Nephron (organoid): ENCODE measurements at regions not wholly inside any gene's neighbourhood (a gene's known extent, or its start where the extent isn't known, plus 50 kb on each side); places are given as distances from the start of the nearest gene placed in this dataset.

Experiments
- H3K27ac Mint-ChIP-seq, 3 experiments: 2 replicates each; pipeline ENCODE4 v1.8.0; 2020; ENCODE audit warnings: mixed read lengths in 3 of 3, mild to moderate bottlenecking in 2 of 3, moderate library complexity in 1 of 3
- H3K27me3 Mint-ChIP-seq: 2 replicates; pipeline ENCODE4 v1.8.0; 2021; ENCODE audit warnings: low read depth, mild to moderate bottlenecking, moderate library complexity, mixed read lengths
- H3K36me3 Mint-ChIP-seq: 2 replicates; pipeline ENCODE4 v1.8.0; 2020; ENCODE audit warnings: low read depth, mixed read lengths
- H3K4me1 Mint-ChIP-seq: 2 replicates; pipeline ENCODE4 v1.8.0; 2020; ENCODE audit warnings: mixed read lengths
- H3K4me3 Mint-ChIP-seq, 3 experiments: 2 replicates each; pipeline ENCODE4 v1.8.0; 2020; ENCODE audit warnings: mild to moderate bottlenecking in 3 of 3, mixed read lengths in 3 of 3, moderate library complexity in 2 of 3
- H3K9me3 Mint-ChIP-seq: 2 replicates; pipeline ENCODE4 v1.8.0; 2020; ENCODE audit warnings: mixed read lengths
- TF ChIP-seq, protein P1 (sequence below), 3 experiments: fragments of 200-600 bp; sonication (generic); IDR thresholded peaks; one replicate each; pipeline ENCODE4 v1.5.0; 2021; ENCODE audit warnings: antibody characterized with exemption in 3 of 3; ENCODE audit not compliant: unreplicated experiment in 3 of 3

DNA sequence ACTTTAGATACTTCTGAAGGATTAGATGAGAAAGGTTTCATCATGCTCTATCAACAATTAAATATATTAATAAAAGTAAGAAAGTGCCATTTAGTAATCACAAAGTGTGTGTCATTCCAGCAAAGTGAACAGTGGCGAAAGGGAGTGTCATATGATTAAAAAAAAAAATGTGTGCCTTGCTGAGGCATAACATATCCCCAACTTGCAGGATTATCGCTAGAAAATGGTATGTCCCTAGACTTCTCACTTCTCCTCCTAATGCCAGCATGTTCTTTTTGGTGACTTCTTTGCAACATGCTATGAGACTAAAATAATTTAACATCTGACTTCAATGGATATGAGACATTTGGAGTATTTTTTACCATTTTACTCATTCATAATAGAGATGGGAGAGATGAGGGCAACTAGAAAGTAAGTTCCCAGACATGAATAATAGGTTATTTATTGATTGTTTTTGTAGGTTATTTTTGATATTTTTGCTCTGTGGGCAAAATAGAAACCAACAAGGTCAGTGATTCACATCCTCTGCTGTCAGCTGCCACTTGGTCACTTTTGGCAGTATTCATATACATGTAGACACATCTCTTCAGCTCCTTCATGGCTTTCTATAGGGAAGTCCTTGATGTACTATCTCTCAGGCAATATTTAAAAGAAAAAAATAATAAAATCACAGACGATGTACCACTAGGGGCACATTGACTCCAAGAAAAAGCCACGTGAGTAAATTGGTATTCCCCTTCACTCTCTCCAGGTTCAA is 370.1 kb downstream of the BMP2 start:
- Mint-ChIP-seq H3K27me3 (peaks cover 4% of the 10 kb centered on the region), H3K27ac (no peak overlapping the region), H3K36me3 (no peaks in the 10 kb centered on the region), H3K4me3 (no peak overlapping the region), H3K4me1 (no peaks in the 10 kb centered on the region), H3K9me3 (no peaks in the 10 kb centered on the region)
- TF ChIP-seq, protein P1, sequence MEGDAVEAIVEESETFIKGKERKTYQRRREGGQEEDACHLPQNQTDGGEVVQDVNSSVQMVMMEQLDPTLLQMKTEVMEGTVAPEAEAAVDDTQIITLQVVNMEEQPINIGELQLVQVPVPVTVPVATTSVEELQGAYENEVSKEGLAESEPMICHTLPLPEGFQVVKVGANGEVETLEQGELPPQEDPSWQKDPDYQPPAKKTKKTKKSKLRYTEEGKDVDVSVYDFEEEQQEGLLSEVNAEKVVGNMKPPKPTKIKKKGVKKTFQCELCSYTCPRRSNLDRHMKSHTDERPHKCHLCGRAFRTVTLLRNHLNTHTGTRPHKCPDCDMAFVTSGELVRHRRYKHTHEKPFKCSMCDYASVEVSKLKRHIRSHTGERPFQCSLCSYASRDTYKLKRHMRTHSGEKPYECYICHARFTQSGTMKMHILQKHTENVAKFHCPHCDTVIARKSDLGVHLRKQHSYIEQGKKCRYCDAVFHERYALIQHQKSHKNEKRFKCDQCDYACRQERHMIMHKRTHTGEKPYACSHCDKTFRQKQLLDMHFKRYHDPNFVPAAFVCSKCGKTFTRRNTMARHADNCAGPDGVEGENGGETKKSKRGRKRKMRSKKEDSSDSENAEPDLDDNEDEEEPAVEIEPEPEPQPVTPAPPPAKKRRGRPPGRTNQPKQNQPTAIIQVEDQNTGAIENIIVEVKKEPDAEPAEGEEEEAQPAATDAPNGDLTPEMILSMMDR (IDR thresholded peaks at IDR 0.05; ENCODE audit: unreplicated experiment in 3 of 3): no peak

DNA sequence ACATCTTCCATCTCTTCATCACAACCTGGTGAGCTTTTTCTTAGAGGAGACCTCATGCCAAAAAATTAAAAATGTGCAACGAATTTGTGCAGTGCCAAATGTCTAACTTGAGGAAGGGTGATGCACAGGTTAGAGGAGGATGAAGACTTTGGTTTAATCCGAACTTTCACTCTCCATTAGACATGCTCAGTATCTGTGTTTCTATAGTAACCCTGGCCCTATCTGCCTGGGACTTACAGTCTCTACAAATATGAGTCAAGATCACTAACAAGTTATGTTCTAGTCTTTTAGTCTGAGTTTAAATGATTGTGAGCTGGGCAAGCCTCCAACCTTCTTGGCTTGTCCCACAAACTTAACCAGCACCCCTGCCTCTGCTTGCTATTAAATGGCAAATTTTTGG is 377.0 kb downstream of the BMP2 start:
- TF ChIP-seq, protein P1 (IDR thresholded peaks at IDR 0.05; ENCODE audit: unreplicated experiment in 3 of 3): no peak
- no peaks in the 10 kb centered on the region for H3K4me1 Mint-ChIP-seq
- no peaks in the 10 kb centered on the region for H3K9me3 Mint-ChIP-seq
- no peak overlapping the region for H3K27ac Mint-ChIP-seq
- no peaks in the 10 kb centered on the region for H3K36me3 Mint-ChIP-seq
- H3K4me3 Mint-ChIP-seq: no peak overlapping the region
- peaks cover 4% of the 10 kb centered on the region for H3K27me3 Mint-ChIP-seq

- peaks cover 4% of the 10 kb centered on the region for H3K27me3 Mint-ChIP-seq
- H3K36me3 Mint-ChIP-seq: no peaks in the 10 kb centered on the region
- H3K27ac Mint-ChIP-seq: peak overlapping the region; percentile 31 to 91 (median 52)
- TF ChIP-seq, protein P1 (IDR thresholded peaks at IDR 0.05; ENCODE audit: unreplicated experiment in 3 of 3): no peak
- H3K9me3 Mint-ChIP-seq: peaks cover 2% of the 10 kb centered on the region
- no peaks in the 10 kb centered on the region for H3K4me1 Mint-ChIP-seq
- no peak overlapping the region for H3K4me3 Mint-ChIP-seq
Observed at GRCh38 chr20:7146552-7147219, 379.2 kb downstream of the BMP2 start.

GRCh38 chr20:7147220-7147601 is 379.7 kb downstream of the BMP2 start:
- H3K4me3 Mint-ChIP-seq: peak overlapping the region in 1 of 3 experiments; percentile 17
- H3K4me1 Mint-ChIP-seq: no peaks in the 10 kb centered on the region
- peaks cover 4% of the 10 kb centered on the region for H3K27me3 Mint-ChIP-seq
- peaks cover 2% of the 10 kb centered on the region for H3K9me3 Mint-ChIP-seq
- TF ChIP-seq, protein P1 (IDR thresholded peaks at IDR 0.05; ENCODE audit: unreplicated experiment in 3 of 3): no peak
- H3K27ac Mint-ChIP-seq: peak overlapping the region; percentile 31 to 91 (median 52)
- no peaks in the 10 kb centered on the region for H3K36me3 Mint-ChIP-seq

GRCh38 chr20:7151676-7152470 is 384.4 kb downstream of the BMP2 start:
- Mint-ChIP-seq H3K4me1 (no peaks in the 10 kb centered on the region), H3K36me3 (no peaks in the 10 kb centered on the region), H3K4me3 (no peak overlapping the region), H3K27me3 (peaks cover 4% of the 10 kb centered on the region), H3K27ac (no peak overlapping the region), H3K9me3 (peaks cover 2% of the 10 kb centered on the region)
- TF ChIP-seq, protein P1 (IDR thresholded peaks at IDR 0.05; ENCODE audit: unreplicated experiment in 3 of 3): no peak
